IMR-90 (cell line): ENCODE measurements at regions not wholly inside any gene's neighbourhood (a gene's known extent, or its start where the extent isn't known, plus 50 kb on each side); places are given as distances from the start of the nearest gene placed in this dataset.

Experiments
- ATAC-seq: fragments of 200-7000 bp; cut with Tn5 transposase; 2 replicates; pipeline ENCODE4 v1.9.1; 2020; ENCODE audit warnings: low read depth, mild to moderate bottlenecking, moderate library complexity
- BruUV-seq: library from RNA; stranded (reverse); fragments of 400-500 nt; replicated peaks from 2 replicates; lab custom pipeline; 2021; lab: Mats Ljungman, UMichigan
- CTCF ChIA-PET: fragments of 300-600 bp; formaldehyde crosslinking; extraction: SDS; loops from one replicate; lab custom pipeline; 2021; ENCODE audit warnings: antibody characterized with exemption; lab: Yijun Ruan, JAX
- POLR2A ChIA-PET: fragments of 300-600 bp; sonication (Branson Sonifier 250); formaldehyde crosslinking; loops from one replicate; lab custom pipeline; 2022; ENCODE audit warnings: antibody characterized with exemption; ENCODE audit not compliant: unreplicated experiment; lab: Charles Lee
- DNase-seq: peaks from one replicate; pipeline ENCODE4 v3.0.0; 2013
- H2AFZ ChIP-seq: replicated peaks from 2 replicates; pipeline ENCODE3; 2013; ENCODE audit warnings: low read length, mild to moderate bottlenecking; ENCODE audit not compliant: poor library complexity
- H2AK5ac ChIP-seq: 2 replicates; pipeline ENCODE4 v1.6.1; 2013; ENCODE audit warnings: low read depth, low read length, inconsistent platforms
- H2AK9ac ChIP-seq: replicated peaks from 2 replicates; pipeline ENCODE3; 2013; ENCODE audit warnings: mild to moderate bottlenecking, low read depth, low read length, moderate library complexity; ENCODE audit not compliant: poor library complexity
- H2BK120ac ChIP-seq: 2 replicates; pipeline ENCODE4 v1.6.1; 2013; ENCODE audit warnings: low read depth, low read length, inconsistent platforms
- H2BK15ac ChIP-seq: 3 replicates; pipeline ENCODE4 v1.6.1; 2013; ENCODE audit warnings: low read depth, low read length, inconsistent platforms
- H2BK20ac ChIP-seq: 2 replicates; pipeline ENCODE4 v1.6.1; 2013; ENCODE audit warnings: low read depth, mild to moderate bottlenecking, inconsistent platforms, low read length, moderate library complexity
- H2BK5ac ChIP-seq: 2 replicates; pipeline ENCODE4 v1.6.1; 2013; ENCODE audit warnings: mild to moderate bottlenecking, low read depth, low read length, inconsistent platforms; ENCODE audit not compliant: poor library complexity, severe bottlenecking
- H3K14ac ChIP-seq: replicated peaks from 2 replicates; pipeline ENCODE4 v1.6.1; 2013; ENCODE audit warnings: low read depth, low read length, inconsistent platforms
- H3K18ac ChIP-seq: 2 replicates; pipeline ENCODE4 v1.6.1; 2013; ENCODE audit warnings: low read depth, low read length, control low read depth
- H3K23ac ChIP-seq: 2 replicates; pipeline ENCODE4 v1.6.1; 2013; ENCODE audit warnings: low read depth, low read length, inconsistent platforms
- H3K27ac ChIP-seq: 2 replicates; pipeline ENCODE4 v1.5.1; 2013; ENCODE audit warnings: mild to moderate bottlenecking, control low read depth, low read length; ENCODE audit not compliant: insufficient read depth
- H3K27me3 ChIP-seq: 2 replicates; pipeline ENCODE4 v1.6.1; 2013; ENCODE audit warnings: low read length; ENCODE audit not compliant: control insufficient read depth, insufficient read depth
- H3K36me3 ChIP-seq: 2 replicates; pipeline ENCODE4 v1.6.1; 2013; ENCODE audit warnings: low read length, mixed read lengths; ENCODE audit not compliant: control insufficient read depth, insufficient read depth
- H3K4ac ChIP-seq: 2 replicates; pipeline ENCODE4 v1.6.1; 2013; ENCODE audit warnings: low read depth, low read length, inconsistent platforms
- H3K4me1 ChIP-seq: 2 replicates; pipeline ENCODE4 v1.6.1; 2013; ENCODE audit warnings: low read length, mixed read lengths; ENCODE audit not compliant: control insufficient read depth, insufficient read depth
- H3K4me2 ChIP-seq: 2 replicates; pipeline ENCODE4 v1.6.1; 2013; ENCODE audit warnings: low read depth, mild to moderate bottlenecking, control low read depth, low read length, moderate library complexity
- H3K4me3 ChIP-seq: 2 replicates; pipeline ENCODE4 v1.5.1; 2013; ENCODE audit warnings: low read depth, mild to moderate bottlenecking, control low read depth, low read length, moderate library complexity; ENCODE audit not compliant: insufficient read depth
- H3K56ac ChIP-seq: 2 replicates; pipeline ENCODE4 v1.6.1; 2013; ENCODE audit warnings: low read length, inconsistent platforms; ENCODE audit not compliant: insufficient read depth; ENCODE audit errors: extremely low read depth
- H3K79me1 ChIP-seq, 2 experiments: 2 replicates each; pipeline ENCODE4 v1.6.1; 2013; ENCODE audit warnings: low read length in 2 of 2, inconsistent platforms in 1 of 2, low read depth in 1 of 2
- H3K9ac ChIP-seq: 2 replicates; pipeline ENCODE4 v1.6.1; 2013; ENCODE audit warnings: low read depth, low read length, control low read depth
- H3K9me1 ChIP-seq: 2 replicates; pipeline ENCODE4 v1.6.1; 2013; ENCODE audit warnings: low read length, inconsistent platforms; ENCODE audit not compliant: insufficient read depth
- H3K9me3 ChIP-seq: 2 replicates; pipeline ENCODE4 v1.6.1; 2013; ENCODE audit warnings: low read length; ENCODE audit not compliant: control insufficient read depth, insufficient read depth
- H4K20me1 ChIP-seq: 2 replicates; pipeline ENCODE4 v1.6.1; 2013; ENCODE audit warnings: low read length, inconsistent platforms; ENCODE audit not compliant: insufficient read depth
- H4K5ac ChIP-seq: 2 replicates; pipeline ENCODE4 v1.6.1; 2013; ENCODE audit warnings: mild to moderate bottlenecking, low read depth, low read length, control low read depth
- H4K8ac ChIP-seq, 2 experiments: 2 replicates each; pipeline ENCODE4 v1.6.1; 2013; ENCODE audit warnings: low read depth in 2 of 2, low read length in 2 of 2, control low read depth in 1 of 2, inconsistent platforms in 1 of 2
- H4K91ac ChIP-seq: 2 replicates; pipeline ENCODE4 v1.6.1; 2013; ENCODE audit warnings: low read depth, low read length, inconsistent platforms; ENCODE audit not compliant: insufficient read depth
- NFE2L2 ChIP-seq: fragments of 150-350 bp; IDR thresholded peaks from 2 replicates; pipeline ENCODE4 v1.6.1; 2016; ENCODE audit warnings: low read depth, mild to moderate bottlenecking, low read length
- USF2 ChIP-seq: fragments of 150-350 bp; IDR thresholded peaks from 2 replicates; pipeline ENCODE4 v1.6.1; 2017; ENCODE audit warnings: mild to moderate bottlenecking, antibody characterized with exemption, low read length, low read depth
- dilution Hi-C: fragments of 300-500 bp; cut with HindIII; formaldehyde crosslinking; loops from one replicate; pipeline ENCODE4 v1.14.3; 2018; ENCODE audit warnings: low sequenced_read_pairs; ENCODE audit not compliant: unreplicated experiment
- in situ Hi-C: fragments of 300-500 bp; cut with MboI; formaldehyde crosslinking; loops from 3 replicates; pipeline ENCODE4 v1.14.3; 2019; ENCODE audit warnings: low sequenced_read_pairs, inconsistent platforms, mixed read lengths
- intact Hi-C: fragments of 100-400 bp; cut with micrococcal nuclease; formaldehyde crosslinking; loops from 2 replicates; pipeline ENCODE4 v1.10.0; 2022

GRCh38 chr5:126277762-126278161 lies 145.4 kb upstream of the GRAMD2B start:
- Histone ChIP-seq H3K9ac (no peak overlapping the region), H2AFZ (no peak overlapping the region), H3K14ac (no peak overlapping the region), H2BK120ac (no peak overlapping the region), H3K23ac (no peak overlapping the region), H4K5ac (no peak overlapping the region), H3K4me3 (no peak overlapping the region), H3K9me1 (no peaks in the 10 kb centered on the region), H3K27me3 (no peaks in the 10 kb centered on the region), H3K18ac (no peak overlapping the region), H3K56ac (no peak overlapping the region), H2BK15ac (no peak overlapping the region), H4K20me1 (no peaks in the 10 kb centered on the region), H4K8ac (no peak overlapping the region), H3K27ac (no peak overlapping the region), H4K91ac (no peak overlapping the region), H2AK9ac (no peak overlapping the region), H3K4ac (no peak overlapping the region), H3K9me3 (no peaks in the 10 kb centered on the region), H2AK5ac (no peak overlapping the region), H3K36me3 (no peaks in the 10 kb centered on the region), H2BK5ac (no peak overlapping the region), H3K4me1 (no peaks in the 10 kb centered on the region), H3K79me1 (no peaks in the 10 kb centered on the region), H3K4me2 (no peak overlapping the region), H2BK20ac (no peak overlapping the region)
- CTCF ChIA-PET: no interaction called here
- TF ChIP-seq USF2 (no peak), NFE2L2 (no peak)
- no TSS peak for BruUV-seq
- ATAC-seq (no peak), DNase-seq (no peak)
- intact Hi-C loops: no loop called here
- in situ Hi-C loops: no loop called here
- POLR2A ChIA-PET: no interaction called here
- dilution Hi-C loops: no loop called here
